ENCODE measurements at regions not wholly inside any gene's neighbourhood (a gene's known extent, or its start where the extent isn't known, plus 50 kb on each side); places are given as distances from the start of the nearest gene placed in this dataset.

- no peaks in the 10 kb centered on the region for H3K36me3 ChIP-seq
- no peak overlapping the region for H3K27ac ChIP-seq
- TF ChIP-seq EP300 (IDR thresholded peaks at IDR 0.05) = no peak
- no peak for TF ChIP-seq POLR2AphosphoS5 (IDR thresholded peaks at IDR 0.05)
- no peak for TF ChIP-seq CTCF (IDR thresholded peaks at IDR 0.05)
- TF ChIP-seq POLR2A (IDR thresholded peaks at IDR 0.05) = no peak
- no peak for DNase-seq
- 82 to 91% (median 86%) methylated on average over 3 of the region's 3 CpGs for WGBS, 5 donors
- H3K4me1 ChIP-seq = peaks cover 0 to 6% (median 0%) of the 10 kb centered on the region in 4 donors
- intact Hi-C loops (cut with DNase I; ENCODE audit: low total_unique reads) = no loop called here
- no peaks in the 10 kb centered on the region for H3K27me3 ChIP-seq
- no peaks in the 10 kb centered on the region for H3K9me3 ChIP-seq
- no peak overlapping the region for H3K4me3 ChIP-seq
Measured at GRCh38 chr9:79193001-79193400, 378.8 kb upstream of the TLE4 start.

GRCh38 chr9:79193501-79194223 is 378.1 kb upstream of the TLE4 start:
- intact Hi-C loops (cut with DNase I; ENCODE audit: low total_unique reads) = no loop called here
- peaks cover 0 to 6% (median 0%) of the 10 kb centered on the region in 4 donors for H3K4me1 ChIP-seq
- no peak overlapping the region for H3K27ac ChIP-seq
- no peak overlapping the region for H3K4me3 ChIP-seq
- DNase-seq = no peak
- no peaks in the 10 kb centered on the region for H3K36me3 ChIP-seq
- H3K27me3 ChIP-seq = no peaks in the 10 kb centered on the region
- 86 to 95% (median 93%) methylated on average over 36 of the region's 36 CpGs for WGBS, 5 donors
- TF ChIP-seq POLR2AphosphoS5 (IDR thresholded peaks at IDR 0.05) = no peak
- no peak for TF ChIP-seq EP300 (IDR thresholded peaks at IDR 0.05)
- TF ChIP-seq CTCF (IDR thresholded peaks at IDR 0.05) = no peak
- no peak for TF ChIP-seq POLR2A (IDR thresholded peaks at IDR 0.05)
- no peaks in the 10 kb centered on the region for H3K9me3 ChIP-seq

- Histone ChIP-seq H3K27ac (no peak overlapping the region), H3K36me3 (no peaks in the 10 kb centered on the region), H3K27me3 (no peaks in the 10 kb centered on the region), H3K4me3 (no peak overlapping the region), H3K4me1 (no peaks in the 10 kb centered on the region), H3K9me3 (no peaks in the 10 kb centered on the region)
- intact Hi-C loops (cut with DNase I; ENCODE audit: low total_unique reads) = no loop called here
- TF ChIP-seq CTCF (IDR thresholded peaks at IDR 0.05) = no peak
- no peak for TF ChIP-seq POLR2A (IDR thresholded peaks at IDR 0.05)
- TF ChIP-seq EP300 (IDR thresholded peaks at IDR 0.05) = no peak
- TF ChIP-seq POLR2AphosphoS5 (IDR thresholded peaks at IDR 0.05) = no peak
- DNase-seq = peak in 1 of 2 donors; percentile 51
Measured at GRCh38 chr9:79195879-79196278, 375.9 kb upstream of the TLE4 start.

- intact Hi-C loops (cut with DNase I; ENCODE audit: low total_unique reads) = no loop called here
- TF ChIP-seq CTCF (IDR thresholded peaks at IDR 0.05) (no peak), POLR2AphosphoS5 (IDR thresholded peaks at IDR 0.05) (no peak), POLR2A (IDR thresholded peaks at IDR 0.05) (no peak), EP300 (IDR thresholded peaks at IDR 0.05) (no peak)
- Histone ChIP-seq H3K9me3 (no peaks in the 10 kb centered on the region), H3K27ac (no peak overlapping the region), H3K27me3 (no peaks in the 10 kb centered on the region), H3K4me3 (no peak overlapping the region), H3K4me1 (no peaks in the 10 kb centered on the region), H3K36me3 (no peaks in the 10 kb centered on the region)
- peak in 1 of 2 donors; percentile 42 for DNase-seq
- 59 to 81% (median 74%) methylated on average over 1 of the region's 1 CpG for WGBS, 5 donors
Measured at GRCh38 chr9:79196606-79197005, 375.2 kb upstream of the TLE4 start.

Data from stomach (tissue), 8 donors.